ENCODE measurements at regions not wholly inside any gene's neighbourhood (a gene's known extent, or its start where the extent isn't known, plus 50 kb on each side); places are given as distances from the start of the nearest gene placed in this dataset.
"Not testable (repeated sequence)": the region's sequence is repeated elsewhere in the genome, so short reads cannot be mapped to it uniquely, and the experiment has no call there.

DNA sequence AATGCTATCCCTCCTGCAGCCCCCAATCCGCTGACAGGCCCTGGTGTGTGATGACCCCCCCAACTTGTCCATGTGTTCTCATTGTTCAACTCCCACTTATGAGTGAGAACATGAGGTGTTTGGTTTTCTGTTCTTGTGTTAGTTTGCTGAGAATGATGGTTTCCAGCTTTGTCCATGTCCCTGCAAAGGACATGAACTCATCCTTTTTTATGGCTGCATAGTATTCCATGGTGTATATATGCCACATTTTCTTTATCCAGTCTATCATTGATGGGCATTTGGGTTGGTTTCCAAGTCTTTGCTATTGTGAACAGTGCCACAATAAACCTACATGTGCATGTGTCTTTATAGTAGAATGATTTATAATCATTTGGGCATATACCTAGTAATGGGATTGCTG lies 131.9 kb upstream of the MTPN start:
- not testable (repeated sequence) for H3K9ac ChIP-seq (ENCODE audit: low read length); H3K36me3 ChIP-seq (ENCODE audit: control insufficient read depth, low read depth, low read length); H3K27ac ChIP-seq (ENCODE audit: low read length); H3K27me3 ChIP-seq (ENCODE audit: control insufficient read depth, insufficient read depth, low read length); H3K9me3 ChIP-seq (ENCODE audit: control insufficient read depth, low read depth, low read length); H3K4me3 ChIP-seq (ENCODE audit: low read length); H3K4me1 ChIP-seq (ENCODE audit: control insufficient read depth, low read depth, low read length)

DNA sequence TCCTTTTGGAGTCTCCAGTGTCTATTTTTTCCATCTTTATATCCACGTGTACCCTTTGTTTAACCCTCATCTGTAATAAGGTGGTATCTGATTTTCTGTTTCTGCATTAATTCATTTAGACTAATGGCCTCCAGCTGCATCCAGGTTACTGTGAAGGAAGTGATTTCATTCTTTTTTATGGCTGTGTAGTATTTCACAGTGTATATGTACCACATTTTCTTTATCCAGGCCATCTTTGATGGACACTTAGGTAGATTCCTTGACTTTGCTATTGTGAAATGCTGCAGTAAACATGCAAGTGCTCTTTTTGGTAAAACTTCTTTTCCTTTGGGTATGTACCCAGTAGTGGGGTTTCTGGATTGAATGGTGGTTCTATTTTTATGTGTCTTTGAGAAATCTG lies 128.0 kb upstream of the MTPN start:
- Histone ChIP-seq H3K27me3 (ENCODE audit: control insufficient read depth, insufficient read depth, low read length) (no peaks in the 10 kb centered on the region), H3K36me3 (ENCODE audit: control insufficient read depth, low read depth, low read length) (no peaks in the 10 kb centered on the region), H3K27ac (ENCODE audit: low read length) (no peak overlapping the region), H3K9ac (ENCODE audit: low read length) (no peak overlapping the region), H3K4me3 (ENCODE audit: low read length) (no peak overlapping the region), H3K9me3 (ENCODE audit: control insufficient read depth, low read depth, low read length) (no peaks in the 10 kb centered on the region), H3K4me1 (ENCODE audit: control insufficient read depth, low read depth, low read length) (no peaks in the 10 kb centered on the region)

GRCh38 chr7:136104269-136104603 lies 127.1 kb upstream of the MTPN start:
- Histone ChIP-seq H3K9me3 (ENCODE audit: control insufficient read depth, low read depth, low read length) (no peaks in the 10 kb centered on the region), H3K4me1 (ENCODE audit: control insufficient read depth, low read depth, low read length) (no peaks in the 10 kb centered on the region), H3K9ac (ENCODE audit: low read length) (no peak overlapping the region), H3K36me3 (ENCODE audit: control insufficient read depth, low read depth, low read length) (no peaks in the 10 kb centered on the region), H3K27ac (ENCODE audit: low read length) (no peak overlapping the region), H3K27me3 (ENCODE audit: control insufficient read depth, insufficient read depth, low read length) (no peaks in the 10 kb centered on the region), H3K4me3 (ENCODE audit: low read length) (no peak overlapping the region)

DNA sequence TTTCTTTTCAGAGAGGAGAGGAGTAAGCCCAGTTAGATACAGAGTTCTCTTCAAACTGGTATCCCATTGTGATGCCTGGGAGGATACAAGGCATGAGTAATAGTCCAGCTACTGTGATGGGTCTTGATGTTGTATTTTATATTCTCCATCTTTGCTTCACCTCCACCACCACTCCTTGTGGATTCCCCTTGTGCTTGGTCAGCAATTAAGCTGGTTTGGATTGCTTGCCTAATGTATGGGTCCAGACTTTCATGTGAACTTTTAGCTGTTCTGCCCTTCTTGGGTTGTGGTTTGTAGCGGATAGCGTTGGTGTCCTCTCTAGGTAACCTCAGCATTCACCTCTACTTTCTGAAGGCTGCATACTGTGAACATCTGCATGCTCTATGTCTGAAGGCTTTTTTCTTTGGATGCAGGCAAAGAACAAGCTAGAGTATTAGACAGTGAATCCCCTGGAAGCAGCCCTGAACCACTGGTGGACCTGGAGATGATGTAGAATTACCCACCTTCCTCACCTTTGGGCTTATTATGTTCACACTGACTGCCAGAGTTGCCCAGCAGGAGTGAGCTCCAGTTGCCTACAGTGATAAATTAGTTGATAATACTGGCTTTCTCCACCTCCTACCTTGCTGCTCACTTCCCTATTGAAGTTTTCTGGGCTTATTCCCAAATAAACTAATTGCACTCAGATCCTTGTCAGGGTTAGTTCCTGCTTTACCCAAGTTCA lies 126.5 kb upstream of the MTPN start:
- Histone ChIP-seq H3K9me3 (ENCODE audit: control insufficient read depth, low read depth, low read length) (no peaks in the 10 kb centered on the region), H3K27me3 (ENCODE audit: control insufficient read depth, insufficient read depth, low read length) (no peaks in the 10 kb centered on the region), H3K36me3 (ENCODE audit: control insufficient read depth, low read depth, low read length) (no peaks in the 10 kb centered on the region), H3K27ac (ENCODE audit: low read length) (no peak overlapping the region), H3K4me3 (ENCODE audit: low read length) (no peak overlapping the region), H3K9ac (ENCODE audit: low read length) (no peak overlapping the region), H3K4me1 (ENCODE audit: control insufficient read depth, low read depth, low read length) (no peaks in the 10 kb centered on the region)

DNA sequence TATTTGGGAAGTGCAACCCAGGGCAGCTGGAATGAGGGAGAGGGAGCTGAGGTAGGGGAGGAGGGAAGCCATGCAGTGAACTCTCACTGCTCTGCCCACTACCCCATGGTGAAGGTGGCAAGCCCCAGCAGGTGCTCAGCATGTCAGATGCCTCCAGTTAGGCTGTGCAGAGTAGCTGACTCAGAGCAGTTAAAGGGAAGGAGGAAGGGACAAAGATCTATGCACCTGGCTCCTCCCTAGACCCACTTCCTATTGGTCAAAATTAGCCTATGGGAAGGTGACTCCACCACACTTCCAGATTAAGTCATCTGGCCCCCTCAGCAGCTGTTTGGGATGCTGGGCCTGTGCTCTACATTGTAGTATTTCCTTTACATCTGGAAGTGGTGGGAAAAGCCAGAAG lies 125.7 kb upstream of the MTPN start:
- Histone ChIP-seq H3K36me3 (ENCODE audit: control insufficient read depth, low read depth, low read length) (no peaks in the 10 kb centered on the region), H3K9me3 (ENCODE audit: control insufficient read depth, low read depth, low read length) (no peaks in the 10 kb centered on the region), H3K9ac (ENCODE audit: low read length) (no peak overlapping the region), H3K27ac (ENCODE audit: low read length) (no peak overlapping the region), H3K27me3 (ENCODE audit: control insufficient read depth, insufficient read depth, low read length) (no peaks in the 10 kb centered on the region), H3K4me3 (ENCODE audit: low read length) (no peak overlapping the region), H3K4me1 (ENCODE audit: control insufficient read depth, low read depth, low read length) (no peaks in the 10 kb centered on the region)

DNA sequence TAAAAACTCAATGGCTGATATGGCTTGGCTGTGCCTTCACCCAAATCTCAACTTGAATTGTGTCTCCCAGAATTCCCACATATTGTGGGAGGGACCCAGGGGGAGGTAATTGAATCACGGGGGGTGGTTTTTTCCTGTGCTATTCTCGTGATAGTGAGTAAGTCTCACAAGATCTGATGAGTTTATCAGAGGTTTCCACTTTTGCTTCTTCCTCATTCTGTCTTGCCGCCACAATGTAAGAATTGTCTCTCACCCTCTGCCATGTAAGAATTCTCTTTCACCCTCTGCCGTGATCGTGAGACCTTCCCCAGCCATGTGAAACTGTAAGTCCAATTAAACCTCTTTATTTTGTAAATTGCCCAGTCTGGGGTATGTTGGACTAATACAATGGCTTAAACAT lies 115.6 kb upstream of the MTPN start:
- H3K27ac ChIP-seq (ENCODE audit: low read length); H3K9ac ChIP-seq (ENCODE audit: low read length); H3K27me3 ChIP-seq (ENCODE audit: control insufficient read depth, insufficient read depth, low read length); H3K9me3 ChIP-seq (ENCODE audit: control insufficient read depth, low read depth, low read length); H3K4me1 ChIP-seq (ENCODE audit: control insufficient read depth, low read depth, low read length); H3K36me3 ChIP-seq (ENCODE audit: control insufficient read depth, low read depth, low read length); H3K4me3 ChIP-seq (ENCODE audit: low read length): not testable (repeated sequence)

- no peak overlapping the region for H3K9ac ChIP-seq (ENCODE audit: low read length)
- H3K27ac ChIP-seq (ENCODE audit: low read length), result no peak overlapping the region
- no peaks in the 10 kb centered on the region for H3K36me3 ChIP-seq (ENCODE audit: control insufficient read depth, low read depth, low read length)
- H3K9me3 ChIP-seq (ENCODE audit: control insufficient read depth, low read depth, low read length), result no peaks in the 10 kb centered on the region
- no peak overlapping the region for H3K4me3 ChIP-seq (ENCODE audit: low read length)
- H3K4me1 ChIP-seq (ENCODE audit: control insufficient read depth, low read depth, low read length), result peaks cover 7% of the 10 kb centered on the region
- no peaks in the 10 kb centered on the region for H3K27me3 ChIP-seq (ENCODE audit: control insufficient read depth, insufficient read depth, low read length)
These were observed 110.7 kb upstream of the MTPN start for GRCh38 chr7:136087881-136088280.

DNA sequence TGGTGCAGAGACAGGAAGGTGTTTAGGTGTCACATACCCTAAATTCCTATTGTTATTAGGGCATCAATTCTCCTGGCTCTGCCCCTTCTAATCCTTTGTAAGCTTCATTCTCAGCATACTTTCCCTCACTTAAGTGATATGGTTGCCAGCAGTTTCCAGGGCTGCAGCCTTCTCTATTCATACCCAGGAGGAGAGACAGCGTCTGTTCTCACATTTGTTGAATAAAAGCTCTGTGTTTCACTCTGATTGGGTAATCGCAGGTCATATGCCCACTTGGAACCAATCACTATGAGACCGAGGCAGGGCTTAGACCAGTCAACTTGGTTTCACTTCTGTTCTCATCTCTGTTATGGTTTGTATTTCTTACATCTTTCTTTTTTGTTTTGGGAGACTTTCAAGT lies 109.6 kb upstream of the MTPN start:
- Histone ChIP-seq H3K9me3 (ENCODE audit: control insufficient read depth, low read depth, low read length) (no peaks in the 10 kb centered on the region), H3K4me3 (ENCODE audit: low read length) (peak overlapping the region; percentile 8), H3K4me1 (ENCODE audit: control insufficient read depth, low read depth, low read length) (peaks cover 7% of the 10 kb centered on the region), H3K27ac (ENCODE audit: low read length) (no peak overlapping the region), H3K9ac (ENCODE audit: low read length) (no peak overlapping the region), H3K27me3 (ENCODE audit: control insufficient read depth, insufficient read depth, low read length) (no peaks in the 10 kb centered on the region), H3K36me3 (ENCODE audit: control insufficient read depth, low read depth, low read length) (no peaks in the 10 kb centered on the region)

DNA sequence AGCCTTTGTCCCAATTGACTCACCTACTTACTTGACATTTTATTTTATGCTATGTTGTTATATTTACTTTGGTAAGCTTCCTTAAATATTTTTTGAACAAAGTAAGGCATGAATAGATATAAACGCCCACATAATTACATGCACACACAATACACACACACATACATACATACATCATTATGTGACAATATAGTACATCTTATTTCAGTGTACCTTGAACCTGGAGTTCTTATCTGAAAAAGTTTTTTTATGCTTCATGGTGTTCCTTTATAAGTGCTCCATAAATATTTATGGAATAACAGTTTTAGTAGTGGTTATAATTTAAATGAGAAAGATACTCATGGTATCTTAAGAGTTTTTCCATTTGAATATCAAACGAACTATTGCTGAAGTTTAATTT lies 102.8 kb upstream of the MTPN start:
- no peak overlapping the region for H3K4me3 ChIP-seq (ENCODE audit: low read length)

GRCh38 chr7:136079478-136079892 lies 102.3 kb upstream of the MTPN start:
- Histone ChIP-seq H3K36me3 (ENCODE audit: control insufficient read depth, low read depth, low read length) (no peaks in the 10 kb centered on the region), H3K9me3 (ENCODE audit: control insufficient read depth, low read depth, low read length) (no peaks in the 10 kb centered on the region), H3K4me3 (ENCODE audit: low read length) (no peak overlapping the region), H3K4me1 (ENCODE audit: control insufficient read depth, low read depth, low read length) (no peaks in the 10 kb centered on the region), H3K27me3 (ENCODE audit: control insufficient read depth, insufficient read depth, low read length) (no peaks in the 10 kb centered on the region), H3K9ac (ENCODE audit: low read length) (no peak overlapping the region), H3K27ac (ENCODE audit: low read length) (no peak overlapping the region)

More for the DNA sequence above, 102.8 kb upstream of the MTPN start:
- H3K9ac ChIP-seq (ENCODE audit: low read length), result no peak overlapping the region
- no peak overlapping the region for H3K27ac ChIP-seq (ENCODE audit: low read length)
- H3K9me3 ChIP-seq (ENCODE audit: control insufficient read depth, low read depth, low read length), result no peaks in the 10 kb centered on the region
- H3K36me3 ChIP-seq (ENCODE audit: control insufficient read depth, low read depth, low read length), result no peaks in the 10 kb centered on the region
- no peaks in the 10 kb centered on the region for H3K27me3 ChIP-seq (ENCODE audit: control insufficient read depth, insufficient read depth, low read length)
- H3K4me1 ChIP-seq (ENCODE audit: control insufficient read depth, low read depth, low read length), result no peaks in the 10 kb centered on the region

- no peaks in the 10 kb centered on the region for H3K9me3 ChIP-seq (ENCODE audit: control insufficient read depth, low read depth, low read length)
- no peak overlapping the region for H3K9ac ChIP-seq (ENCODE audit: low read length)
- H3K27ac ChIP-seq (ENCODE audit: low read length), result no peak overlapping the region
- no peaks in the 10 kb centered on the region for H3K4me1 ChIP-seq (ENCODE audit: control insufficient read depth, low read depth, low read length)
- H3K4me3 ChIP-seq (ENCODE audit: low read length), result no peak overlapping the region
- no peaks in the 10 kb centered on the region for H3K36me3 ChIP-seq (ENCODE audit: control insufficient read depth, low read depth, low read length)
- no peaks in the 10 kb centered on the region for H3K27me3 ChIP-seq (ENCODE audit: control insufficient read depth, insufficient read depth, low read length)
These were observed 101.9 kb upstream of the MTPN start for GRCh38 chr7:136079066-136079465.

DNA sequence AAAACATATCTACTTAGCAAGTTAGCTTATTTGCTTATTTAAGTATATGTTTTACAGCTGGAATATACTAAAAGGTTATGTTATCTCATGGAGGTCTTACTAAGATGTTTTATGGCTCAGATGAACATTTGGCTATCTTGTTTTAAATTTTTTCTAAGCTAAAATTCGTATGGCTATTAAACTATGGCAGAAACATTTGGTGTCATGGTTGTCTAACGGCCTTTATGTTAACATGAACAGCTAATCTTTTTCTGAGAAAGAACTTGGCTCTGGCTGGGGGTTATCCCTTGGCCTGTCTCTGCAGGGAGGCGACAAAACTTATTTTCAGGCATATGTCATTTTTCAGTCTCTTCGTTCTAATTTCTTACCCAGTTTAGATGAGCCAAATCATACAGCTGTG lies 101.5 kb upstream of the MTPN start:
- no peak overlapping the region for H3K9ac ChIP-seq (ENCODE audit: low read length)

More for the DNA sequence above, 101.5 kb upstream of the MTPN start:
- Histone ChIP-seq H3K4me3 (ENCODE audit: low read length) (no peak overlapping the region), H3K9me3 (ENCODE audit: control insufficient read depth, low read depth, low read length) (no peaks in the 10 kb centered on the region), H3K27me3 (ENCODE audit: control insufficient read depth, insufficient read depth, low read length) (no peaks in the 10 kb centered on the region), H3K36me3 (ENCODE audit: control insufficient read depth, low read depth, low read length) (no peaks in the 10 kb centered on the region), H3K27ac (ENCODE audit: low read length) (no peak overlapping the region), H3K4me1 (ENCODE audit: control insufficient read depth, low read depth, low read length) (no peaks in the 10 kb centered on the region)
